ENCODE measurements at regions not wholly inside any gene's neighbourhood (a gene's known extent, or its start where the extent isn't known, plus 50 kb on each side); places are given as distances from the start of the nearest gene placed in this dataset.
"Not testable (repeated sequence)": the region's sequence is repeated elsewhere in the genome, so short reads cannot be mapped to it uniquely, and the experiment has no call there.

DNA sequence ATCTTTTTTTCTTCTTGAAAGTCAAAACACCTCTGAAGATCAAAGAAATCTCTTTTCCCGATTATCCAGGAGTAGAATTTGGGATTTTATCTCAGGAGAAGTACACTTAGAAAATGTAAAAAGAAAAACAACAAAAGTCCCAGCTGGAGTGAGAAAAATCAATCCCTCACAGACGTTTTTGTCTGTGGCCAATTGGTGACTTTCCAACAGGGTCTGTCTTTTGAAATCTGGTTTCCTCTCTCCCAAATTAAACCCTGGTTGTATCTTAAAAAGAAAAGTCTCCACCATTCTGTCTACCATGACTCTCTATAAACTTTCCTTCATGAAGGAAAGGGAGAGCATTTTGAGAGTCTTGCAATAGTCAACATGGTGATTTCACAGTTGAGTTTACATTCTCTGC, 88.1 kb downstream of the DACT1 start:
- no peak for DNase-seq (ENCODE audit: extremely low read depth in 1 of 2, low read depth in 1 of 2)

- no peak for DNase-seq (ENCODE audit: extremely low read depth in 1 of 2, low read depth in 1 of 2)
Observed at GRCh38 chr14:58730792-58731464, 93.2 kb downstream of the DACT1 start.

GRCh38 chr14:58731465-58732293, 93.9 kb downstream of the DACT1 start:
- no peak for DNase-seq (ENCODE audit: extremely low read depth in 1 of 2, low read depth in 1 of 2)

GRCh38 chr14:58732387-58732786, 94.6 kb downstream of the DACT1 start:
- DNase-seq (ENCODE audit: extremely low read depth in 1 of 2, low read depth in 1 of 2), result no peak

- no peak for DNase-seq (ENCODE audit: extremely low read depth in 1 of 2, low read depth in 1 of 2)
Observed at GRCh38 chr14:58733451-58734208, 95.9 kb downstream of the DACT1 start.

- no peak for DNase-seq (ENCODE audit: extremely low read depth in 1 of 2, low read depth in 1 of 2)
Observed at GRCh38 chr14:58735596-58735995, 97.8 kb downstream of the DACT1 start.

DNA sequence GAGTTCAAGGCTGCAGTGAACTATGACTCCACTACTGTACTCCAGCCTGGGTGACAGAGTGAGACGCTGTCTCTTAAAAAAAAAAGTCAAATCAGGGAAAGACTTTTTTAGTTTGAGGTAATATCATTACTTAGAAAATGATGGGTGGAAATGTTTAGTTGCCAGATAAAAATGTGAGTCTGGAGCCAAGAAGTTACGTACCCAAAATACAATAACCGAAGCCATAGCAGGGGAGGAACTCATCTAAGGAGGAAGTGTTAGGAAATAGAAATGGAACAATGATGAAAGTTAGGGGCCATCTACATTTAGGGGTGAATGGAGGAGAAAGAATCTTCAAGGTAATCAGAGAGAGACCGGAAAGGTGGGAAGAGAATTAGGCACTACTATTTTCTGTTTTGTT, 98.8 kb downstream of the DACT1 start:
- no peak for DNase-seq (ENCODE audit: extremely low read depth in 1 of 2, low read depth in 1 of 2)

DNA sequence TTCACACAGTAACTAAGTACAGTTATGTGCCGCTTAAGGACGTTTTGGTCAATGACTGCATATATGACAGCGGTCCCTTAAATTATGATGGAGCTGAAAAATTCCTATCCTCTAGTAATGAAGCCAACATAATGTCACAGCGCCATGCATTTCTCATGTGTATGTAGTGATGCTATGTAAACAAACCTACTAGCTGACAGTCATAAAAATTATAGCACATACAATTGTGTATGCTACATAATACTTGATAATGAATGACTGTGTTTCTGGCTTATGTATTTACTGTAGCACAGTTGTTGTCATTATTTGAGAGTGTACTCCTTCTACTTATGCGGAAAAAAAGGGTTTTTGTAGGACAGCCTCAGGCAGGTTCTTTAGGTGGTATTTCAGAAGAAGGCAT, 99.7 kb downstream of the DACT1 start:
- DNase-seq (ENCODE audit: extremely low read depth in 1 of 2, low read depth in 1 of 2), result no peak

GRCh38 chr14:58738189-58738836, 100.6 kb downstream of the DACT1 start:
- DNase-seq (ENCODE audit: extremely low read depth in 1 of 2, low read depth in 1 of 2), result no peak

GRCh38 chr14:58738876-58739275, 101.1 kb downstream of the DACT1 start:
- DNase-seq (ENCODE audit: extremely low read depth in 1 of 2, low read depth in 1 of 2), result no peak

DNA sequence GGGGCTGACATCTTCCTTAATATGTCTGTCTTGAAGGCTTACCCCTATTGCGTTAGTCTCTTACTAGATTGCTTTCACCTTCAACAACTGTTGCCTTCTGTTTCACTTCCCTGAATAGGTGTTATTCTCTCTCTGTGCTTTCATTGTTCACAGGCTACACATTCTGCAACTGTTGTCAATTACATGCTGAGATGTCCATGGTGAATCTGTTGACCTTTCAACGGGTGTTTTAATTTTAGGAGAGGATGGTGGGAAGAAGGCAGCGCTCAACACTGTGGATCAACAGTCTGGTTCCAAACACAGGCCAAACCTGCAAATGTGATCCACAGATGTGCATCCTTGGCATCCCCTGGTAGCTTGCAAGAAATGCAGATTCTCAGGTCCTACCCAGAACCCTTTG, 101.9 kb downstream of the DACT1 start:
- no peak for DNase-seq (ENCODE audit: extremely low read depth in 1 of 2, low read depth in 1 of 2)

- no peak for DNase-seq (ENCODE audit: extremely low read depth in 1 of 2, low read depth in 1 of 2)
Observed at GRCh38 chr14:58740379-58740935, 102.7 kb downstream of the DACT1 start.

GRCh38 chr14:58744801-58745394, 107.1 kb downstream of the DACT1 start:
- no peak for DNase-seq (ENCODE audit: extremely low read depth in 1 of 2, low read depth in 1 of 2)

DNA sequence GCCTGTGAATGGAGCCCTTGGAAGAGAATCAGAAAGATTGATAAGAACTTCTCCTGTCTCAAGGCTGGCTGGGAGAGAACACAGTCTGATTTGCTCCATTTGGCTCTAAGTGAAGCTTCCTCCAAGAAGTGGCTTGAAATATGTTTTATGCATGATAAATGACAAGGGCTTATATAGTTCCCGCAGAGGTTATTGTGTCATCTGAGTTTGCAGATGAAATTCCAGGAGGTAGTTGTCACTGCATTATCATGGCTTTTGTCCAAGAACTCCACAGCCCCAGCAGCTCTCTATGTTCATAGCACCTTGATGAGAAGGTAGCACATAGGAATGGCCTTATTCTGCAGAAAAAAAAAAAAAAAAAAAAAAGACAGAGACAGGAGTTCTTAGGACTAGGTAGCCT, 108.5 kb downstream of the DACT1 start:
- no peak for DNase-seq (ENCODE audit: extremely low read depth in 1 of 2, low read depth in 1 of 2)

DNA sequence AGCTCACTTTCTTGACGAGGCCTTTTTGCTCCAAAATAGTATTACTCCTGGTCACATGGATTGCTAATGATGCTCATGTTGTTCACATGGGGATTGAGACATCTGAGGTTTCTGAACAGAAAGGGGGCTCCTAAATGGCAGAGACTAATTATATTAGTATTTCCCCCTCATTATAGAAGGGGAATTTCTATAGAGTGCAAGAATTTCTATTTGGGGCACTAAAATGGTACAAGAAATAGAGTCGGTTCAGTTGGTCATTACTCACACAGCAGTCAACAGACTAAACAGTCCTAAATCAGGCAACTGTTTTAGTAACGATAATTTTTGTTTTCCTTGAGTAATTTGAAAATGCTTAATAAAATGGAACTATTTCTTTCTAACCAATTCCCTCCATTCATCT, 108.9 kb downstream of the DACT1 start:
- DNase-seq (ENCODE audit: extremely low read depth in 1 of 2, low read depth in 1 of 2), result no peak

- no peak for DNase-seq (ENCODE audit: extremely low read depth in 1 of 2, low read depth in 1 of 2)
Observed at GRCh38 chr14:58747181-58747580, 109.4 kb downstream of the DACT1 start.

- not testable (repeated sequence) for DNase-seq (ENCODE audit: extremely low read depth in 1 of 2, low read depth in 1 of 2)
Observed at GRCh38 chr14:58748251-58748650, 110.5 kb downstream of the DACT1 start.

DNA sequence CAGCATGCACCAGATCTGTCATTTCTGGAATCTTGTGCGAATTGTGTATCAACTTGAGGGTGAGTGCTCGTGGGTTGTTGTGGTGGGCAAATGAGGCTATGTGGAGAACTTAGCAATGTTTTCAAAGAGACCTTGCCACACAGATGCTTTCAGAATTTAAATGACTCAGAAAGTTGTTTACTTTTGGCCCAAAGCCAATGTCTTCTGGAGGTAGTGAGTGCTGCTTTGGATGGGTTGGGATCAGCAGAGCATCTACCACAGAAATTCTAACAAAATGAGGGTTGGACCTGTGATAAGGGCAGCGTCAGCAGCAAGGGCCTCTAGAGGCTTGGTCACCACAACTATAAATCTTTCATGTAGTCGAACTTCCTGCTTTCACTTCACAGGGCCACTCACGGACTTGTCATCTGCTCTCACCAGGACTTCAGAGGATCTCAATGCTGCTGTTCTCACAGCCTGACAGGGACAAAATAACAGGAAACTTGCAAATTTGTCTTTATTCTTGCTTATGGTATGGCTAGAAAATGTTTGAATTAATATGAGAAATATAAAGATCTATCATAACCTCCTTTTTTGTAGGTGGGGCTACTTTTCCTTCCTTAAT, 111.4 kb downstream of the DACT1 start:
- peak in 1 of 2 donors; percentile 20 for DNase-seq (ENCODE audit: extremely low read depth in 1 of 2, low read depth in 1 of 2)

GRCh38 chr14:58750321-58751269, 112.8 kb downstream of the DACT1 start:
- no peak for DNase-seq (ENCODE audit: extremely low read depth in 1 of 2, low read depth in 1 of 2)

Data from stimulated activated CD8-positive, alpha-beta memory T cell treated with anti-CD3 and anti-CD28 coated beads, Interleukin-7, amount 100 ng/mL, for 48 hours (primary cell).